GM12874 (cell line): ENCODE measurements at regions not wholly inside any gene's neighbourhood (a gene's known extent, or its start where the extent isn't known, plus 50 kb on each side); places are given as distances from the start of the nearest gene placed in this dataset.

ENCODE experiments used
- TF ChIP-seq, protein P1 (sequence below): IDR thresholded peaks from 2 replicates; pipeline ENCODE4 v1.5.1; 2011; ENCODE audit warnings: low read depth, mild to moderate bottlenecking, control low read depth, low read length, moderate library complexity; ENCODE audit not compliant: insufficient read depth

DNA sequence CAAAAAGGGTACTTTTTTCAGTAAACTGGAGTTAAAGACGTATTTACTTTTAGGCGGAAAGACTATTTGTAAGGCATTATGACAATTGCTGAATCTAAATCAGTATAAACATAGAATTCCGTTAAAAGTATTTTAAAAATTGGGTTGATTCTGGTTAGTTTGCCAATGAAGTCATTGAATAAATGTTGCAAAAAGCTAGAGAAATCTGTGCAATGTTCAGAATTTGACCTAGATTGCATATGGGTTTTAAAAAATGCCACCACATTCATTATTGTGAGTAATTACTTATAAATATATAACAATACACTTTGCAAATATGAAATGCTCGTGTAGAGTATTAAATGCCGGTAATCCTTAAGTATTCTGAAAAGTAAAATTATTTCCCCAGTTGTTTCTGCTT, 116.5 kb upstream of the EEF1E1 start:
- TF ChIP-seq, protein P1, sequence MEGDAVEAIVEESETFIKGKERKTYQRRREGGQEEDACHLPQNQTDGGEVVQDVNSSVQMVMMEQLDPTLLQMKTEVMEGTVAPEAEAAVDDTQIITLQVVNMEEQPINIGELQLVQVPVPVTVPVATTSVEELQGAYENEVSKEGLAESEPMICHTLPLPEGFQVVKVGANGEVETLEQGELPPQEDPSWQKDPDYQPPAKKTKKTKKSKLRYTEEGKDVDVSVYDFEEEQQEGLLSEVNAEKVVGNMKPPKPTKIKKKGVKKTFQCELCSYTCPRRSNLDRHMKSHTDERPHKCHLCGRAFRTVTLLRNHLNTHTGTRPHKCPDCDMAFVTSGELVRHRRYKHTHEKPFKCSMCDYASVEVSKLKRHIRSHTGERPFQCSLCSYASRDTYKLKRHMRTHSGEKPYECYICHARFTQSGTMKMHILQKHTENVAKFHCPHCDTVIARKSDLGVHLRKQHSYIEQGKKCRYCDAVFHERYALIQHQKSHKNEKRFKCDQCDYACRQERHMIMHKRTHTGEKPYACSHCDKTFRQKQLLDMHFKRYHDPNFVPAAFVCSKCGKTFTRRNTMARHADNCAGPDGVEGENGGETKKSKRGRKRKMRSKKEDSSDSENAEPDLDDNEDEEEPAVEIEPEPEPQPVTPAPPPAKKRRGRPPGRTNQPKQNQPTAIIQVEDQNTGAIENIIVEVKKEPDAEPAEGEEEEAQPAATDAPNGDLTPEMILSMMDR, result no peak

DNA sequence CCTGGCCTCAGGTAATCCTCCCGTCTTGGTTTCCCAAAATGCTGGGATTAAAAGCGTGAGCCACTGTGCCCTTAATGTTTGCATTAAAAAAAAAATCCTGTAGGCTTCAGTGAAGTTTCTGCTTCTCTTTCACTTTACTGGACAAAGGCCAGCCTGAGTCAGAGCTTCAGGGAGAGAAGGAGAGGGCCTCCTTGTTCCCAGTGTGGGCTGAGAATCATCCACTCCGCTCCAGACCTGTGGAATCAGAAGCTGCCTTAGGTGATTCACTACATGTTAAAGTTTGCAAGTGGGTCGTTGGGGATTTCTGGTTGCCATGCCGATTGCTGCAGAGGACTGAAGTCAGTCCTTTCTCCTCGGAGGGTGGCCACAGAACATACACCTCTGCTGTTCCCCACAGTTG, 113.3 kb upstream of the EEF1E1 start:
- TF ChIP-seq, protein P1, result no peak

DNA sequence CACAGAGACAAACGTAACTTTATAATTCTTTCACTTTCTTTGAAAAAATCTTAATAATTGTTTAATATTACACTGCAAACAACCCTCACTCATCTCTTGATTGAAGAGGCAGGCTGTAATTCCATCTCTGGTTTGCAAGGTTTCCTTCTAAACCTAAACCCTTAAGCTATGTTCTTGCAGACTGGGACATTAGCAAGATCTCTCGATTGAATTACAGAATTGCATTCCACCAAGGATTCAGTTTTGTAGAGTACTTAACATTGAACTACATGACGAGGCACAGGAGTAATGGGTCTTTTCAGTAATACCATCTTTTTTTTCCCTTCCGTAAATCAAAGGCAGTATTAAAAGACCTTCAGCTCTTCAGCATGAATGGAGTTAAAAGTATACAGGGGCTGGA, 111.6 kb upstream of the EEF1E1 start:
- TF ChIP-seq, protein P1, result no peak

DNA sequence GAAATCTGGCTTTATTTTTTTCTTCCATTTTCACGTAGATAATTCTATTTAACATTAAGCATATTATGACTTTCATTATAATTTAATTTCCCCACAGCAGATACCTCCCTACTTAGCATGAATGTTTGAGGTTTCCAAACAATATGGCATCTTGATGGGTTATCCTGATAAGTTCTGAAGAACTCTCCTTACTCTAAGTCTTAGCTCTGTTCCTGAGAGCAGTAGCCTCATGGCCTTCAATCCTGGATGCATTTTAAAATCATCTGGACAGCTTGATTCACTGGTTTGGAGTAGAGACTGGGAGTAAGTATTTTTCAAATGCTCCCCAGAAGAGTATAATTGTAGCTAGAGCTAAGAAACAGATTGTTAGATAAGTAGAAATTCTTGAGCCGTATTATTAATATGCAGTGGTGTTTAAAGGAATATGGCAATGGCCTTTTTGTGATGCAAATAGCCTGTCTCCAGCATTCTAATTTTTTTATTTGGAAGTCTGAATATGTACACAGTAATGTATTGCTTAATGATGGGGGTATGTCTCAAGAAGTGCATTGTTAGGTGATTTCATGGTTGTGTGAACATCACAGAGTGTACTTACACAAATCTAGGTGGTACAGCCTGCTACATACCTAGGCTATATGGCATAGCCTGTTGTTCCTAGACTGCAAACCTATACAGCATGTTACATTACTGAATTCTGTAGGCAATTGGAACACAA, 110.5 kb upstream of the EEF1E1 start:
- TF ChIP-seq, protein P1, result no peak

DNA sequence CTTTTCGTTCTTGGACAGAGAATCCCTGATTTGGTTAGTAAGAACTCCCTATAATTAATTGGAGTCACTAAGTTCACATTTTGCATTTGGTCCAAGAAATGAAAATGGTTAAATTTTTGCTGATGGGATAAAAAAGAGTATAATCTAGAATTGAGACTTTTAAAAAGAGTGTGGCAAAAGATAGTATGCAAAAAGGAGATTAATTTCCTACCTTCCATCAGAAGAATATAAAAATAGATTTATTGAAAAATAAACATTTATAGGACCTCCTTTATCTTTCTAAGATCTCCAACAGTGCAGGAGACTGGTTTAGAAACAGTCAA, 105.5 kb upstream of the EEF1E1 start:
- TF ChIP-seq, protein P1, result no peak

DNA sequence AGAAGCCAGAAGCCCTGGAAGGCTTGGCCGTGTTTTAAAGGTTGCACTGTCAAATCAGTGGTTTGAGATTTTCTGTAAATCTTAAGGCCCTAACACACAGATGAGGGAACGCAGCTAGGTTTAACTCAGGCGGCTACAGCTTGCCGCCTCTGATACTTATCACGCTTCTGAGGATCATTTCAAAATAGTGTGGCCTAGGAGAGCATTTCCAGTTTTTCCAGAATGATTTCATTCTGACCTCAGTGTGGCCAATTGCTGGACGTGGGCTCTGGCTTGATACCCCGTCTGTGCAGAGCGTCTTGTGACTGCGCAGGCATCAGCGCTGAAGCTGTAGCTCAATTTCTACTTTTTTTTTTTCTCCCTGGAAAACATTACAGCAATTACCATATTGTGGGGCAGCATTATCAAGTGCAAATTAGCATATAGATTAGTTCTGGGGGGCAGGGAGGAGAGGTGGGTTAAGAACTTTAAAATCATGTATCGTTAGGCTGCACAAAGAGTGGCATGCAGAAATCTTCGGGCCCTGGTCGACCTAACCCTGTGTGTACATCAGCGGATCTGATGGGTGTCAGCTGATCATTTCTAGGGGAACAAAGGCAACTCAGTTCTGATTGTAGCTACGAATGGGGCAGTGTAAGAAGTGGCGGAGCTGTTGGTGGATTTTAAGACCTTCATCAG, 105.0 kb upstream of the EEF1E1 start:
- TF ChIP-seq, protein P1, result no peak

DNA sequence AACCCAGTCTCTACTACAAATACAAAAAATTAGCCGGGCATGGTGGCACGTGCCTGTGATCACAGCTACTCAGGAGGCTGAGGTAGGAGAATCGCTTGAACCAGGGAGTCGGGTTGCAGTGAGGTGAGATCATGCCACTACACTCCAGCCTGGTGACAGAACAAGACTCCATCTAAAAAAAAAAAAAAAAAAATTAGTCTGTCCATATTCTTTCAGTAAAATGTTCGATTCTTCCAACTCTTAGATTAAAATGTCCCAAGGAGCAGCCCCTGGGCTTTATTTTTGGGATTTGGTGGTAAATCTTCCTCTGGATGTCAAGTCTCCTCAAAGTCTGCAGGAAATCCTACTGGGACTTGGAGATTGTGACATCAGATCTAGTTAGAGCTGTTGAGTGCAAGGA, 101.0 kb upstream of the EEF1E1 start:
- TF ChIP-seq, protein P1, result no peak
